Activated naive CD4-positive, alpha-beta T cell (primary cell): ENCODE measurements at regions not wholly inside any gene's neighbourhood (a gene's known extent, or its start where the extent isn't known, plus 50 kb on each side); places are given as distances from the start of the nearest gene placed in this dataset.
"Not testable (repeated sequence)": the region's sequence is repeated elsewhere in the genome, so short reads cannot be mapped to it uniquely, and the experiment has no call there.

Experiments
- DNase-seq, 4 experiments: peaks; one replicate each; lab custom pipeline; 2025; lab: John Stamatoyannopoulos, UW

GRCh38 chr2:59875836-59876235 lies 677.6 kb downstream of the BCL11A start:
- no peak for DNase-seq

- no peak for DNase-seq
Observed at GRCh38 chr2:59874971-59875755, 678.3 kb downstream of the BCL11A start.

GRCh38 chr2:59874361-59874760 lies 679.1 kb downstream of the BCL11A start:
- DNase-seq = no peak

GRCh38 chr2:59871830-59872229 lies 681.6 kb downstream of the BCL11A start:
- no peak for DNase-seq

- DNase-seq = no peak
Observed at GRCh38 chr2:59868981-59869380, 684.5 kb downstream of the BCL11A start.

- DNase-seq = no peak
Observed at GRCh38 chr2:59866436-59866835, 687.0 kb downstream of the BCL11A start.

GRCh38 chr2:59858540-59858939 lies 694.9 kb downstream of the BCL11A start:
- no peak for DNase-seq

- no peak for DNase-seq
Observed at GRCh38 chr2:59857109-59857508, 696.3 kb downstream of the BCL11A start.

GRCh38 chr2:59856391-59856790 lies 697.1 kb downstream of the BCL11A start:
- no peak for DNase-seq

- DNase-seq = no peak
Observed at GRCh38 chr2:59853032-59853431, 700.4 kb downstream of the BCL11A start.

- no peak for DNase-seq
Observed at GRCh38 chr2:59851836-59852475, 701.5 kb downstream of the BCL11A start.

GRCh38 chr2:59850554-59850953 lies 702.9 kb downstream of the BCL11A start:
- DNase-seq = no peak

GRCh38 chr2:59833941-59834340 lies 719.5 kb downstream of the BCL11A start:
- no peak for DNase-seq

- DNase-seq = no peak
Observed at GRCh38 chr2:59830601-59831000, 722.9 kb downstream of the BCL11A start.

GRCh38 chr2:59827677-59828076 lies 725.8 kb downstream of the BCL11A start:
- no peak for DNase-seq

GRCh38 chr2:59826177-59826576 lies 727.3 kb downstream of the BCL11A start:
- no peak for DNase-seq

GRCh38 chr2:59824314-59824713 lies 729.1 kb downstream of the BCL11A start:
- no peak for DNase-seq

- no peak for DNase-seq
Observed at GRCh38 chr2:59816075-59816474, 737.4 kb downstream of the BCL11A start.

- DNase-seq = not testable (repeated sequence)
Observed at GRCh38 chr2:59810283-59810682, 743.2 kb downstream of the BCL11A start.

GRCh38 chr2:59806486-59806885 lies 747.0 kb downstream of the BCL11A start:
- DNase-seq = no peak

- no peak for DNase-seq
Observed at GRCh38 chr2:59804732-59805131, 748.7 kb downstream of the BCL11A start.

- DNase-seq = no peak
Observed at GRCh38 chr2:59803586-59803985, 749.9 kb downstream of the BCL11A start.

- no peak for DNase-seq
Observed at GRCh38 chr2:59798687-59799232, 754.7 kb downstream of the BCL11A start.
